CD4-positive, alpha-beta T cell treated with Interferon gamma for 1 hour (primary cell): ENCODE measurements at regions not wholly inside any gene's neighbourhood (a gene's known extent, or its start where the extent isn't known, plus 50 kb on each side); places are given as distances from the start of the nearest gene placed in this dataset.

Source experiments
- DNase-seq: peaks from one replicate; pipeline ENCODE4 v3.0.0-alpha.2; 2020

DNA sequence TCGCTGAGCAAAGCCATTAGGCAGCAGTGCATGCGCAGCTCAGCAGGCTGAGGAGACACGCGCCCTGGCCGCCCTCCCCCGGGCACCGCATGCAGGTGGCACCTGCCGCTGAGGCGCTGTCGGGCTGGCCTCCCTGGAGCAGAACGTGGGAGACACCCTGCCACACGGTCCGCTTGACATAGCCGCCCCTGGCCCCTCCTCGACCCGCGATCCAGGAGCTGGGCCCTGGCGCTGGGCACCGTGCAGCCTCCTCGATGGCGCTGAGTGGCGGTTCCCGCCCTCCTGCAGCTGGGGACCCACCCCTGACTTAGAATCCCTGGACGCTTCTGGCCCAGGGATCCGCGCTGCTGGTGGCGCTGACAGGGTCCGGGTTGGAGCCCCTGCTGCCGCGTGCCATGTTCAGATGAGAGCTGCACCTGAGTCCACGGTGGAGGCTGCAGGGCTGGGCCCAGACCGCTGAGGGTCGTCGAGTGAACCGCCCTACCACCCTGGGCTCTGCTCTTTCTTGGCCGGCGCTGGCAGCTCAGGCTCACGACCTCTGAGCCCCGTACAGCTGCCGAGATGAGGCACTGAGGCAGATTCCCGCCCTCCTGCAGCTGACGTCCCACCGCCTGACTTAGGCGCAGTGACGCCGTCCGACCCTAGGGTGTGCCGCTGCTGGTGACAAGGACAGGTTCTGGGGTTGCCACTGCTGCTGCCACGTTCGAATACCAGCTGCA is 116.8 kb downstream of the OR13A1 start:
- DNase-seq: no peak

DNA sequence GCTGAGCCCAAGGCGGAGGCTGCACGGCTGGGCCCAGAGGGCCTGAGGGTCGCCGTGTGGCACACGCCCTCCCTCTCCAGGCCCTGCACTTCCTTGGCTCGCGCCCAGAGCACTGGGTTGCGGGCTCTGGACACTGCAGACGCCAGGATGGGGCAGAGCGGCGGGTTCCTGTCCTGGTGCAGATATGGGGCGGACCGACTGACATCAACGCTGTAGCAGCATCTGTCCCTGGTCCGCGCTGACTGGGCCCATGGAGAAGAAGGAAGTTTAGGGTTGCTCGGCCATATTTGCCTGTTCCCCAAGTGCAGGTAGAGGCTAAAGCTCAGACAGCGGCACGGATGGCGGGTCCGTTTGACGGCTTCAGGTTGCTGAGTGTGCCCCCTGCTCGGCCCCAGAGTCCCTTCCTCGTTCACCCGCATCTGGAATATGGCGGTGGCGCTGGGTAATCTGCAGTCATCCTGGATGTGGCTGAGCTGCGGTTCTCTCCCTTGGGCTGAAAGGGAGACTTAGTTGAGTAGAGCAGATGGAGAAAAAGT is 116.1 kb downstream of the OR13A1 start:
- DNase-seq: no peak

DNA sequence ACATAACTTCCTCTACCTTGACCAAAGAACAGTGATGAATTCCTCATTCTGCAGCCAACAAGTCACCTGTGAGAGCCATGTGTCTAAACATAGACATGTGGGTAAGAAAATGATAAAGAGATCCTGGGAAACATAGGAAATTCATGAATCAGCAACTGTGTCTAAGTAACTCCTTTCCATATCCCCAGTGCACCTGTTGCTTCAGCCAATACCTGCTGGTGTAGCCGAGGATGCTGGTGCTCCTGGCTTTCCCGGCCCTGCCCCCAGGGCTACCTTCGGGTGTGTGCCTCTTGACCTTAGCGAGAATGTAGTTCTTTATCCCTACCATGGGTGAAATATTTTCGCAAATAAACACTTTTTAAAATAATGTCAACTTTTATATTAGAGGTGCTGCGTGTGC is 114.1 kb downstream of the OR13A1 start:
- DNase-seq: no peak

DNA sequence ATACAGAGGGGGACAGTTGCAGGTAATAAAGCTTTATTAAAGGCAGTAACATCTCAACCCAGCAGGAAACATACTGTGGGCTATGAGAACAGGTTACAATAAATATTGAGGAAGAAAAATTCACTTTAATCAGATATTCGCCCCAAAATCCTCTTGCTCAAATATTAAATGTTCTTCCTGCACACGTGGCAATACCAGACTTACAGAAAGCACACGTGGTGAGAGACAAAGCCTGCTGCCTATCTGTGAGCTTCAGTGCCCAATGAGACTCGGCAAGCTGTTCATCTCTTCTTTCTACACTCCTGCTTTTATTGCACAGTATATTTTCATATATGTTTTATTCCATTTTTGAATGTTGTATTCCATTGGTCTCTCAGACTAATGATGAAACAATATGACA is 113.2 kb downstream of the OR13A1 start:
- DNase-seq: no peak

DNA sequence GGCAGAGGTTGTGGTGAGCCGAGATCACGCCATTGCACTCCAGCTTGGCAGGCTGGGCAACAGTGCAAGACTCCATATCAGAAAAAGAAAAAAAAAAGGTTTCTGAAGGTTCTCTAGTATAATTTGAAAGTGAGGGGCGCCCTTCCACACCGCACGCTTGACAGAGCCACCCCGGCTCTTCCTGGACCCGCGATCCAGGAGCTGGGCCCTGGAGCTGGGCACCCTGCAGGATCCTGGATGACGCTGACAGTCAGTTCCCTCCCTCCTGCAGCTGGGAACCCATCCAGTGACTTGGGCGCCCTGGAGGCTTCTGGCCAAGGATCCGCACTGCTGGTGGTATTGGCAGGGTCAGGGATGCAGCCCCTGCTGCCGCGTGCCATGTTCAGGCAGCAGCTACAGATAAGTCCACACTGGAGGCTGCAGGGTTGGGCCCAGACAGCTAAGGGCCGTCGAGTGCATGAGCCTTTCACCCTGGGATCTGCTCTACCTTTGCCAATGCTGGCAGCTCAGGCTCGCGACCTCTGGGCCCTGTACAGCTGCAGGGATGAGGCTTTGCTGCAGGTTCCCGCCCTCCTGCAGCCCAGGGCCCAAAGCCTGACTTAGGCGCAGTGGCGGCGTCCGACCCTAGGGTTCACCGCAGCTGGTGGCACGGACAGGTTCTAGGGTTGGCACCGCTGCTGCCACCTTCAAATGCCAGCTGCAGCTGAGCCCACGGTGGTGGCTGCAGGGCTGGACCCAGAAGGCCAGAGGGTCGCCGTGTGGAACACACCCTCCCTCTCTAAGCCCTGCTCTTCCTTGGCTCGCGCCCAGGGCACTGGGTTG is 110.2 kb downstream of the OR13A1 start:
- DNase-seq: no peak

DNA sequence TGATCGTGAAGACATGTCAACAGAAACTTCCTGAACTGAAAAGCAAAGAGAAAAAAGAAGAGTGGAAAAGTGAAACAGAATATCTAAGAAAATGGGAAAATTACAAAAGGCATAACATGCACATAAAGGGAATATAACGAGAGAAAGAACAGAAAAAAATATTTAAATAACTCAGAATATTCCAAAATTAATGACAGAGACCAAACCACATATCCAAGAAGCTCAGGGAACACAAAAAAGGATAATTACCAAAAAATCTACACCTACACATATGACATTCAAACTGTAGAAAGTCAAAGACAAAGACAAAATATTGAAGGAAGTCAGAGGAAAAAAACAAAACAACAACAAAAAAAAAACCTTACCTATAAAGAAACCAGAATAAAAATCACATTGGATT is 105.5 kb downstream of the OR13A1 start:
- DNase-seq: no peak

DNA sequence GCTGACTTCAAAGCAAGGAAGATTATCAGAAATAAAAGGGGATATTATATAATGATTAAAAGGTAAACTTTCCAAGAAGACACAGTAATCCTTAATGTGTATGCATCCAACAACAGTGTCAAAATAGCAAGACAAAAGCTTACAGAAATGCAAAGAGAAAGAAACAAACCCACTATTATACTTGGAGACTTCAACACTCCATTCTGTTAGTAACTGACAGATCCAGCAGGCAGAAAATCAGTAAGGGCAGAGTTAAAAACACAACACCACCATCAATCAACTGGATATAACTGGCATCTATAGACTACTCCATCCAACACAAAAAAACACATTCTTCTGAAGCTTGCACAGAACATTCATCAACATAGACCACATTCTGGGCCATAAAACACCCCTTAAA is 103.8 kb downstream of the OR13A1 start:
- DNase-seq: no peak

DNA sequence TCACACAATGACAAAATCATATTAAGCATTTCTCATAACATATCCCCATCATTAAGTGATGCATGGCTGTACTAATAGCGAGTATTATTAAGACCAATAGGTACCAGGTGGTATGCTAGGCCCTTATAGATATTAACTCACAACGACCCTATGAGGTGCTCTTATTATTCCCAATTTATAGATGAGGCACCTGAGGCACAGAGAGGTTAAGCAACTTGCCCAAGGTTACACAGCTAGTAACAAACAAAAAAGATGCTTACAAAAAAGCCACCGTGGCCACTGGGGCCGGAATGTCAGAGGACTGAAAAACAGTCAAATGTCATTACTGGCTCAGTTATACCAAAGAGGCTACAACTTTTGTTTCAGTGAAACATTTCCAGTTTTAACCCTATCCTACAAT is 96.0 kb downstream of the OR13A1 start:
- no peak for DNase-seq

DNA sequence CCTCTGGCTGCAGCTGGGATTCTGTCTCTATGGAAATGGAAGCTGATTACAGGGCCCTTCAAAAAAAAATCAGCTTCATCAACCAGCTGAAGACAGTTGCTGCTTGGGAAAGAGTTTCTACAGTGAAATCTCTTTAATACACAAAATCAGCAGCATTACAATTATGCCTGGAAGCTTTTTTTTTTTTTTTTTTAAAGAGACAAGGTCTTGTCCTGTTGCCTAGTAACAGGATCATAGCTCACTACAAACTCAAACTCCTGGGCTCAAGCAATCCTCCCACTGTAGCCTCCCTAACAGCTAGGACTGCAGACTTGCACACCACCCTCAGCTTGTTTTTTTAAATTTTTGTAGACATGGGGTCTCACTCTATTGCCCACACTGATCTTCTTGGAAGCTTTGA is 94.5 kb downstream of the OR13A1 start:
- DNase-seq: no peak

DNA sequence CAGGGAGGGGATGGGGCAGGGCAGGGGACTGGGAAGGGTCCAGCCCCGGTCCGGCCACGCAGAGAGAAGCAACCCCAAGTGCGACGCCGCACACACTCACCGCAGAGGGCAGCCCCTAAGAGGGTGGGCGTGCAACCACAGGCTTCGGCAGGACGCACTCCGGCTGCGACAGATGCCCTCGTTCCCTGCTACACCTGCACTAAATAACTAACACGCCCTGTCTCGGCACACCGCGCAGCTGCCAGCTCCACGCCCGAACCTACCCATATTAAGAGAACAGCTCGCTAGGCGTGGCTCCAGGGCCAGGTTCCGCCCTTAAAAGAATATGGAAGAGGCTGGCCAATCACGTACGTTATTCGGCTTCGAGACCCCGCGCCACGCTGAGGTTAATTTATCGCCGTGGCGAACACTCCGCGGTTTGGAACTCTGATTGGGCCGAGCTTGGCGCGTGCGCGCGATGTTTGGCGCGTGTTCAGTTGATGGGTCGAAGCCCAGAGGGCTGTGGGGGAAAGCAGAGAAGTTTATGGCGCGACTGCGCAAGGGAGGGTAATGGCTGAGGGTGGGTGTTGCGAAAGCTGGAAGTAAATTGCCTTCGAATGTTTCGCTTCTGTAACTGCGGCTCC is 91.1 kb downstream of the OR13A1 start:
- DNase-seq: no peak

DNA sequence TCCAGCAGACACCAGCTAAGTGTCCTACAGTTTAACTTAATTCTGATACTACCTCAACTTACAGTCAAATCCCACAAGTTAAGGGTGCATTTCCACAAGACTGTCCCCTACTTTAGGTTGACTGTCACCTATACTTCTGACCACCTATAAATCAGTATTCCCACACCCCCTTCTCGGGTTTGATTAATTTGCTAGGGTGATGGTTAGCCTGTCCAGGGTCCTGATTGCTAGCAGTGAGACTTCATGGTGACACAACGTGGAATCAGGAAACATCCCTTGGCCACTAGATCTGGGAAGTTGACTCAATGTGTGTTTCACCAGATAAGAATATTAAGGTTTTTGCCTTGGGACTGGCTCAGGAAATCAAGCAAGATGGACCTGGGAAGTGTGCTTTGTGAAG is 88.4 kb downstream of the OR13A1 start:
- DNase-seq: no peak

DNA sequence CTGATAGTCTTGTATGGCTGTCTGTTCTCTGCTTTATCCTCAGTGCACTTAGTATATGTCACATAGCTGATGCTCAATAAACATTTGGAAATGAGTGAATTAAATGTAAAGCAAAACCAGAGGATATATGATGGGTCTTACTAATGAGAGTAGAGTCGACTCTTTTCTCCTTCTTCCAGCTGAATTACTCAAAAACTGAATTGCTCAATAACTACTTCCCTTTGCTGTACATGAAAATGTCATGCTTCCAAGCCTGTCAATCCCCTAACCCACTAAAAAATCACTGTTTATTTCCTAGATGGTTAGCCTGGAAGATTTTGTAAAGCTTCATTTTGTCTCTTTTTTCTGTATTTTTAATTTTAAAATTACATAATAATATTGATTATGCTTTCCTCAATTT is 88.0 kb downstream of the OR13A1 start:
- no peak for DNase-seq

DNA sequence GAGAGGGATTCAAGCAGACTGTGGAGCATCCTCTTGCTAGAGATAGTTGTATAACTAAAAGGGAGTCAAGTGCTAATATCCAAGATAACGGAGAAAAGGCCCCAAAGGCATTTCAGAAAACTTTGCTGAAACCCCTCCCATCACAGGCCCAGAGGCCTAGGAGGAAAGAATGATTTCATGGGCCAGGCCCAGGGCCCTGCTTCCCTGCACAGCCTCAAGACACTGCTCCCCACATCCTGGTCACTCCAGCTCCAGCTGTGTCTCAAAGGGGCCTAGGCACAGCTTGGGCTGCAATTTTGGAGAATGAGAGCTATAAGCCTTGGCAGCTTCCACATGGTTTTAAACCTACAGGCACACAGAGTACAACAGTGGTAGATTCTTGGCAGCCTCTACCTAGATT is 85.6 kb downstream of the OR13A1 start:
- no peak for DNase-seq

DNA sequence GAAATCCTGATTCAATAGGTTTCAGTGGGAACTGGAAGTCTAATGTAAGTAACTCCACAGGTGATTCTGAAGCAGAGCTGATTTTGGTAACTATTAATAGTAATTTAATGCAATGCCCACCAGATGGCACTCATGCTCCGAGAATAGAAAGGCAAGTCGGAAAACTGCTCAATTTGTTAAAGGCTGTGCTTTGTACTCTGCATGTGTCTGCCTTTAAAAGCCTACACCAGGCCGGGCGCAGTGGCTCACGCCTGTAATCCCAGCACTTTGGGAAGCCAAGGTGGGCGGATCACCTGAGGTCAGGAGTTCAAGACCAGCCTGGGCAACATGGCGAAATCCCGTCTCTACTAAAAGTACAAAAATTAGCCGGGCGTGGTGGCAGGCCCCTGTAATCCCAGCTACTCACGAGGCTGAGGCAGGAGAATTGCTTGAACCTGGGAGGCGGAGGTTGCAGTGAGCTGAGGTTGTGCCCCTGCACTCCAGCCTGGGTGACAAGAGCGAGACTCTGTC is 80.1 kb downstream of the OR13A1 start:
- DNase-seq: peak; percentile 36

DNA sequence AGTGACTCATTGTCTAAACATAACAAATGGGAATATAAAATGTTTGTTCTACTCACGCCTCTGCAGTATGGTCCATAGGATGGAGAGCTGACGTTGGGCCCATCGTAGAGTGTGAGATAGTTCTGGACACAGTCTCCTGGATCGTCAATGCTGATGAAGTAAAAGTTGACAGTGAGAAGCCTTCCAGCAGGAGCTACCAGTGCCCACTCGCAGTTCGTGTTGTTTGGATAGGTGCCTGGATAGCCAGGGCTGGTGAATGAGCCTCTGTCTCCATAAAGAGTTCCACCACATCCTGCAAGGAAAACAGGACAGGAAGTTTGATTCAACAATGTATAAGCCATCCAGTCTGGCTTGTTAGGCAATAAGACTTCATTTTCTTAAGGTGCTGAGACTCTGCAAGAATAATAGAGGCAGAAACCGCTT is 79.6 kb downstream of the OR13A1 start:
- no peak for DNase-seq

DNA sequence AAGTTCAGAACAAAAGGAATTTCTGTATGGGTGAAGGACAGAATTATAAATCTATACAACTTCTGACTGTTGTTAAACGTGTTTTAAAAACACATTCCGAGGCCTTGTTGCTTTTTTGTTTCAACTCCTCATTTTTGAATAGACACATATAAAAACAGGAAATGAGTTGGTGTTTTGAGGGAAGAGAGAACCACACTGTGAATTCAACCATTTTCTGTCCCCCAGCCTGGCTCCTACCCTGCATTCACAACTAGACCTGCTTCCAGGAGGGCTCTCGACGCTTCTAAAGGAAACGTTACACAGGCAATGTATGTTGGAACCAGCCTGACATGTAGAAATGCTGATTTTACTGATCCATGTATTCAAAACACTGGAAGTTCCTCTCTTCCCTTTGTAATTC is 76.5 kb downstream of the OR13A1 start:
- no peak for DNase-seq

DNA sequence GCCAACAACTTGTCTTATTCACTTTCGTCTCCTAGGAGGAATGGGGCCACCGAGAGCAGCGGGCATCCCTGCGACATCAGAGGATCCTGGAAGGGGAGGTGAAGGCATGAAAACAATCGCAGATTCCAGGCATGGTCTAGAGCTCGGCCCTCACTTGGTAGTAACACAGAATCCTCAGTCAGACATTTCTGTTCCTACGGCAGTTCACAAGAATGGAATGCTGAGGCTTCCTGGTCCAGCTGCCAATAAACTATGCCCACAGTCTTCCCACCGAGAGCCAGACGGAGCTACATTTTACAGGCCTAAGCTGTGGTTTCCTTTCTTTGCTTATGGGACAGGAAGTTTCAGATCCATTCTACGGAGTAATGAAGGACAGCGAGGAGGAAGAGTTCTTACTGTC is 75.8 kb downstream of the OR13A1 start:
- no peak for DNase-seq

DNA sequence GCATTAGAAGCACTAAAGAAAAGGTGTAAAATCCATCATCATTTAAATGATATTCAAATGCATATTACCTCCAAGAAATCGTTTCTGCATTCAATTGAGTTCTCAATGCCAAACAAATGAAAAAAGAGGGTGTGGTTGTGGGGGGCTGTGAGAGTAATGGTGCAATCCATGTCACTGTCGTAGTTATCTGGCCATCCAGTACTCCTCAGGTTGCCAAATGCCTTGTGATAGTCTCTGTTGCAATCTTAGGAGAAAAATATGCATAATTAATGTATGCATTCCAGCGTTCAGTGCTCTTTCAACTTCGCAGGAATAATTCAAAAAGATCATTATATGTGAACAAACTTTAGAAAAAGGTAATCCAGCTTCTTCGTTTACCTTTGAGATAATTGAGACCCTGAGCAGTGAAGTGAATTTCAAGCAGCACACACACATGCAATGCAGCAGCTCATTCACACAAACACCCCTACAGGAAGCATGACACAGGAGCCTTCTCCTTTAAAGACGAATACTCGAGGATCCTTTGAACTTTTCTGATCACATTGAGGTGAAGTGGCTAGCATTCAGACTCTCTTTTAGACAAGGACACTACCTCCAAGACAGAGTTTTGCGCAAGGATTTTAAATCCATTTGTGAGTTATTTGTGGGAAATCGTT is 73.4 kb downstream of the OR13A1 start:
- DNase-seq: no peak

DNA sequence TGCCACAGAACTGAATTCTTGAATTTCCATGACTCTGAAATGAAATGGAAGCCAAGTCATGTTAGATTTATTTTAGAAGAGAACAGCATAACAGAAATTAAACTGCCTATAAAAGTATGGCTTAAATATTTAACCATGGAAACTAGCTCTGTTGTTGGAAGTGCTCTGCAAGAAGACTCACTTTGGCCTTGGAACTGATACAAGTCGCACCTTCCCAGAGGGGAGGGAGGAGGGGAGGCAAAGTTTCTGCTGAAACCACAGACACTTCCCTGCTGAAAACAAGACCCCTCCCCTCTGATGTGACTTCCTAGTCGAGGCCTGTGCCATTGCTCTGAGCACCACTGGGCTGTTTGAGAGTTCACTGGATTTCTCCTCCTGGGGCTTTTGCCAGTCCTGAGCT is 72.1 kb downstream of the OR13A1 start:
- DNase-seq: no peak

DNA sequence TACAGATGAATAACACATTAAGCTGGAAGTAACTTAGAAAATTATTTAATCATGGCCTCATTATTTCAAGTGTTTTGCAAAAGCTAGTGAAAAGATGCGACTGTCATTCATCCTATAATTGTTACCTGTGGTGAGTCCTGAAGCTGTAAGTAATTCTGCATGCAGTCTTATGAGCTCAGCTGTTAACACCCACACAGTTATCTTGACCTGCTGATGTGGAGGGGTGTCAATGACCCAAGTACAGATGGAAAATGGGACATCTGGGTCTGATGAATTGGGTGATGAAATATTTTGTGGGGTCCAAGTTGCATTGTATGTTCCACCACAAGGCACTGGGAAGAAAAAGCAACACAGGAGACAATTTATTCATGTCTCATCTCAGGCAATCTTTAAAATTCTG is 68.9 kb downstream of the OR13A1 start:
- DNase-seq: no peak

DNA sequence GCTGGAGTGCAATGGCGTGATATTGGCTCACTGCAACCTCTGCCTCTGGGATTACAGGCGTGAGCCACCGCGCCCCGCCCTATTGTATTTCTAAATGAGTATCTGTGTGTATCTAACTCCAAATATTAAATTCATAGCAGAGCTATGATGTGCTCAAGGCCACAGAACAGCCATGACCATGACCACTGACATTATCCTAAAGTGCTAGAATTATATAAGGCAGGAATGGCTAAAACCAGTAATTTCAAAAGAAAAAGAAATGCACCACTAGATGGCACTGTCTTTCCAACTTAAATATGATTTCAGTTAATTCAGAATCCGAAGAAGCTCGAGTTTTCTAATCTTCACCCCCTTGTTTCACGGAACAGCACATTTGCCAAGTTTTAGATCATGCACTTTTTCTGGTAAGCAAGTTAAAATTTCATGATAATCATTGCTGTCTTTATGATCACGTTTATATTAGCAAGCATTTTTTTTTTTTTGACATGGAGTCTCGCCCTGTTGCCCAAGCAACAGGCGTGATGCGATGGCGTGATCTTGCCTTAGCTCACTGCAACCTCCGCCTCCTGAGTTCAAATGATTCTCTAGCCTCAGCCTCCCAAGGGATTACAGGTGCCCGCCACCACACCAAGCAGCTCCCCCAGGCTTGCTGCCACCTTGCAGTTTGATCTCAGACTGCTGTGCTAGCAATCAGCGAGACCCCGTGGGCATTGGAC is 65.3 kb downstream of the OR13A1 start:
- peak; percentile 32 for DNase-seq

DNA sequence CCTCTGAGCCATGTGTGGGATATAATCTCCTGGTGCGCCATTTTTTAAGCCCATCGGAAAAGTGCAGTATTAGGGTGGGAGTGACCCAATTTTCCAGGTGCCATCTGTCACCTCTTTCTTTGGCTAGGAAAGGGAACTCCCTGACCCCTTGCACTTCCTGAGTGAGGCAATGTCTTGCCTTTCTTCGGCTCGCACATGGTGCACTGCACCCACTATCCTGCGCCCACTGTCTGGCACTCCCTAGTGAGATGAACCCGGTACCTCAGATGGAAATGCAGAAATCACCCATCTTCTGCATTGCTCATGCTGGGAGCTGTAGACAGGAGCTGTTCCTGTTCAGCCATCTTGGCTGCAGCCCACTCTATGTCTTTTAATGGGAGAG is 64.7 kb downstream of the OR13A1 start:
- peak; percentile 6 for DNase-seq
